Esophagus muscularis mucosa (tissue), 4 donors: ENCODE measurements at regions not wholly inside any gene's neighbourhood (a gene's known extent, or its start where the extent isn't known, plus 50 kb on each side); places are given as distances from the start of the nearest gene placed in this dataset.

Experiments
- DNase-seq: peaks from one replicate; pipeline ENCODE4 v3.0.0-alpha.2; 2017; ENCODE audit errors: extremely low spot score
- H3K27ac ChIP-seq, 4 donors: fragments of 200-600 bp; sonication (generic); replicated peaks in 1 of 4; 1 replicate in 3 of 4; 2 replicates in 1 of 4; pipeline ENCODE4 v1.5.1; 2016 to 2019; ENCODE audit warnings: mild to moderate bottlenecking in 1 of 4
- H3K27me3 ChIP-seq, 4 donors: fragments of 200-600 bp; sonication (generic); one replicate each; pipeline versions ENCODE4 v1.5.1 to v1.6.0; 2016 to 2019
- H3K36me3 ChIP-seq, 4 donors: fragments of 200-600 bp; sonication (generic); one replicate each; pipeline ENCODE4 v1.5.1; 2016 to 2019
- H3K4me1 ChIP-seq, 4 donors: fragments of 200-600 bp; sonication (generic); one replicate each; pipeline ENCODE4 v1.5.1; 2016 to 2019
- H3K4me3 ChIP-seq, 4 donors: fragments of 200-600 bp; sonication (generic); 1 replicate in 2 of 4; 2 replicates in 2 of 4; pipeline ENCODE4 v1.5.1; 2016 to 2019; ENCODE audit warnings: mild to moderate bottlenecking in 4 of 4, moderate library complexity in 1 of 4
- H3K9me3 ChIP-seq, 4 donors: fragments of 200-600 bp; sonication (generic); 1 replicate in 3 of 4; 2 replicates in 1 of 4; pipeline ENCODE4 v1.5.1; 2016 to 2019
- CTCF ChIP-seq, 3 experiments: fragments of 200-600 bp in 2 of 3; fragments of 450-650 bp in 1 of 3; sonication (generic) in 2 of 3; IDR thresholded peaks; one replicate each; pipeline ENCODE4 v1.5.1; 2017 to 2019; ENCODE audit warnings: antibody characterized with exemption in 3 of 3, mild to moderate bottlenecking in 2 of 3, moderate library complexity in 1 of 3
- EP300 ChIP-seq: sonication (generic); formaldehyde crosslinking; IDR thresholded peaks from one replicate; pipeline ENCODE4 v1.6.1; 2017; ENCODE audit warnings: antibody characterized with exemption
- POLR2A ChIP-seq: fragments of 450-650 bp; IDR thresholded peaks from one replicate; pipeline ENCODE4 v1.6.1; 2017; ENCODE audit warnings: antibody characterized with exemption, moderate library complexity, mild to moderate bottlenecking, low read depth
- POLR2AphosphoS5 ChIP-seq, 2 donors: sonication (generic); formaldehyde crosslinking; IDR thresholded peaks; one replicate each; pipeline ENCODE4 v1.6.1; 2017; ENCODE audit warnings: antibody characterized with exemption in 2 of 2
- WGBS: methylation state at CpG from one replicate; pipeline ENCODE4 v1.1.5; 2018; 5-methylcytosine and 5-hydroxymethylcytosine counted together
- intact Hi-C: fragments of 100-400 bp; cut with DNase I; formaldehyde crosslinking; loops from one replicate; pipeline ENCODE4 v1.15.1; 2023

- TF ChIP-seq EP300: no peak
- TF ChIP-seq POLR2A: no peak
- TF ChIP-seq CTCF (IDR thresholded peaks at IDR 0.05): no peak
- TF ChIP-seq POLR2AphosphoS5 (IDR thresholded peaks at IDR 0.05): no peak
These were observed 610.9 kb upstream of the MAN1A1 start for GRCh38 chr6:119960456-119960855.

DNA sequence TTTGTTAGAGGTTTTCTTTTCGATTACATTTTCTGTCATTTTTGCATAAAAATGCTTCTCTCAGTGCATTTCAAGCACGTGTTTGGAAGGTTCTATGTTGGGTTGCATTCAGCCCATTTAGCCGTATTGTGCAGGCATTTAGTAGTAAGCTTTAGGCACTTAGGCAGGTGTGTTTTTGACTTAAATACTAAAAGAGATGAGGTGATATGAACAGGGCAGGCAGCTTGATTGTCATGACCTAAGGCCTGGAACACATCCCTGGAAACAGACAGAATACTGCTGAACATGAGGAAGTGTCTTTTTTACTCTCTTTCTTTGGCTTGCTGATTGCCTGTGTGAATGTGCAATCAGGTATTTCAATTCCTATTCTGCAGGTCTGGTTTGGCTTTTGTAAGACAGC lies 610.5 kb upstream of the MAN1A1 start:
- Histone ChIP-seq H3K4me3 (no peak overlapping the region), H3K27ac (no peak overlapping the region), H3K27me3 (no peaks in the 10 kb centered on the region), H3K36me3 (no peaks in the 10 kb centered on the region), H3K9me3 (no peaks in the 10 kb centered on the region), H3K4me1 (no peaks in the 10 kb centered on the region)
- 61% methylated on average over 3 of the region's 3 CpGs for WGBS
- TF ChIP-seq EP300: no peak
- TF ChIP-seq POLR2AphosphoS5 (IDR thresholded peaks at IDR 0.05): no peak
- no peak for TF ChIP-seq CTCF (IDR thresholded peaks at IDR 0.05)
- TF ChIP-seq POLR2A: no peak
- intact Hi-C loops: no loop called here
- DNase-seq: no peak

More at GRCh38 chr6:119960456-119960855, 610.9 kb upstream of the MAN1A1 start:
- intact Hi-C loops: no loop called here
- no peak for DNase-seq
- H3K27ac ChIP-seq: no peak overlapping the region
- WGBS: 64% methylated on average over 5 of the region's 5 CpGs
- no peaks in the 10 kb centered on the region for H3K27me3 ChIP-seq
- H3K4me1 ChIP-seq: no peaks in the 10 kb centered on the region
- H3K4me3 ChIP-seq: no peak overlapping the region
- H3K36me3 ChIP-seq: no peaks in the 10 kb centered on the region
- H3K9me3 ChIP-seq: no peaks in the 10 kb centered on the region

GRCh38 chr6:119957195-119957594 lies 607.6 kb upstream of the MAN1A1 start:
- no peak overlapping the region for H3K27ac ChIP-seq
- DNase-seq: no peak
- 87% methylated on average over 3 of the region's 3 CpGs for WGBS
- no peak overlapping the region for H3K4me3 ChIP-seq
- H3K36me3 ChIP-seq: no peaks in the 10 kb centered on the region
- H3K4me1 ChIP-seq: no peaks in the 10 kb centered on the region
- intact Hi-C loops: no loop called here
- TF ChIP-seq POLR2A: no peak
- no peak for TF ChIP-seq POLR2AphosphoS5 (IDR thresholded peaks at IDR 0.05)
- no peak for TF ChIP-seq EP300
- no peak for TF ChIP-seq CTCF (IDR thresholded peaks at IDR 0.05)
- H3K9me3 ChIP-seq: no peaks in the 10 kb centered on the region
- no peaks in the 10 kb centered on the region for H3K27me3 ChIP-seq

GRCh38 chr6:119952696-119953095 lies 603.1 kb upstream of the MAN1A1 start:
- Histone ChIP-seq H3K4me1 (no peaks in the 10 kb centered on the region), H3K9me3 (peaks cover 0 to 5% (median 2%) of the 10 kb centered on the region in 4 donors), H3K27ac (no peak overlapping the region), H3K27me3 (no peaks in the 10 kb centered on the region), H3K4me3 (no peak overlapping the region), H3K36me3 (no peaks in the 10 kb centered on the region)
- no peak for TF ChIP-seq POLR2A
- TF ChIP-seq CTCF (IDR thresholded peaks at IDR 0.05): no peak
- no peak for TF ChIP-seq EP300
- TF ChIP-seq POLR2AphosphoS5 (IDR thresholded peaks at IDR 0.05): no peak
- 91% methylated on average over 3 of the region's 3 CpGs for WGBS
- intact Hi-C loops: no loop called here
- no peak for DNase-seq

DNA sequence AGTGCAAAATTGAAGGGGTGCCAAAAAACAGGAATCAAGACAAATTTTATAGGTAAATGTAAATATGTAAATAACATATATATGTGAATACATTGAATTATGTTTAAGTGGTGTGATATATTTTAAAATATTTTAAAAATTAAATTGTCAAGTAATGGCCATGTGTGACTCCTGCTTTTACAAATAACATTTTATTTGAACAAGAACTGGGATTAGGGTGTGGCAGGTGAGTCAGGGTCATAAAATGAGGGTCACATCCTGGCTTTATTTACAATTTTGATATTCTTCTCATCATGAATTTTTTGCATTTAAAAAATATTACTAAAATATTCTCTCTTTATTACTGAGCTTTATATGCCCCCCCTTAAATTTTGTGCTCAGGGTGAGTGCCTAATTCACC lies 601.1 kb upstream of the MAN1A1 start:
- H3K36me3 ChIP-seq: no peaks in the 10 kb centered on the region
- no peak overlapping the region for H3K4me3 ChIP-seq
- peaks cover 0 to 5% (median 2%) of the 10 kb centered on the region in 4 donors for H3K9me3 ChIP-seq
- no peaks in the 10 kb centered on the region for H3K27me3 ChIP-seq
- no peaks in the 10 kb centered on the region for H3K4me1 ChIP-seq
- intact Hi-C loops: no loop called here
- no peak overlapping the region for H3K27ac ChIP-seq
- no peak for DNase-seq
- TF ChIP-seq CTCF (IDR thresholded peaks at IDR 0.05) (no peak), EP300 (no peak), POLR2A (no peak), POLR2AphosphoS5 (IDR thresholded peaks at IDR 0.05) (no peak)
